H9 (cell line): ENCODE measurements at regions not wholly inside any gene's neighbourhood (a gene's known extent, or its start where the extent isn't known, plus 50 kb on each side); places are given as distances from the start of the nearest gene placed in this dataset.
"Not testable (repeated sequence)": the region's sequence is repeated elsewhere in the genome, so short reads cannot be mapped to it uniquely, and the experiment has no call there.

Source experiments
- DNase-seq: peaks from one replicate; pipeline ENCODE4 v3.0.0-alpha.2; 2017
- H2AFZ ChIP-seq: one replicate; pipeline ENCODE4 v1.6.1; 2013; ENCODE audit warnings: mild to moderate bottlenecking, low read length, control low read depth, moderate library complexity
- H2AK5ac ChIP-seq: 2 replicates; pipeline ENCODE4 v1.6.1; 2013; ENCODE audit warnings: low read length, control low read depth, mixed read lengths; ENCODE audit not compliant: insufficient read length
- H2BK120ac ChIP-seq: one replicate; pipeline ENCODE4 v1.6.1; 2013; ENCODE audit warnings: low read depth, mild to moderate bottlenecking, low read length, control low read depth, inconsistent platforms; ENCODE audit not compliant: poor library complexity, severe bottlenecking
- H2BK12ac ChIP-seq: 2 replicates; pipeline ENCODE4 v1.6.1; 2013; ENCODE audit warnings: low read length, control low read depth, mixed read lengths, low read depth; ENCODE audit not compliant: insufficient read length
- H2BK15ac ChIP-seq: 2 replicates; pipeline ENCODE4 v1.6.1; 2013; ENCODE audit warnings: low read depth, low read length, control low read depth
- H2BK20ac ChIP-seq: one replicate; pipeline ENCODE4 v1.6.1; 2013; ENCODE audit warnings: low read depth, mild to moderate bottlenecking, low read length, control low read depth, inconsistent platforms; ENCODE audit not compliant: poor library complexity, severe bottlenecking
- H2BK5ac ChIP-seq: 2 replicates; pipeline ENCODE4 v1.6.1; 2013; ENCODE audit warnings: low read length, control low read depth, mixed read lengths; ENCODE audit not compliant: insufficient read length
- H3K14ac ChIP-seq: 2 replicates; pipeline ENCODE4 v1.6.1; 2013; ENCODE audit warnings: low read length, control low read depth; ENCODE audit not compliant: insufficient read depth
- H3K18ac ChIP-seq: 2 replicates; pipeline ENCODE4 v1.6.1; 2013; ENCODE audit warnings: low read depth, mild to moderate bottlenecking, mixed read lengths, low read length, control low read depth; ENCODE audit not compliant: insufficient read length
- H3K23ac ChIP-seq: 2 replicates; pipeline ENCODE4 v1.6.1; 2013; ENCODE audit warnings: low read length, control low read depth, mixed read lengths, low read depth; ENCODE audit not compliant: insufficient read length
- H3K23me2 ChIP-seq: 2 replicates; pipeline ENCODE4 v1.6.1; 2013; ENCODE audit warnings: low read depth, mild to moderate bottlenecking, mixed read lengths, low read length, control low read depth; ENCODE audit not compliant: insufficient read length, poor library complexity, severe bottlenecking
- H3K27ac ChIP-seq: 2 replicates; pipeline ENCODE4 v1.5.1; 2013; ENCODE audit warnings: low read length, control low read depth, mixed read lengths, low read depth; ENCODE audit not compliant: insufficient read length
- H3K27me3 ChIP-seq: 2 replicates; pipeline ENCODE4 v1.6.1; 2013; ENCODE audit warnings: low read length, control low read depth, inconsistent platforms; ENCODE audit not compliant: insufficient read depth
- H3K4ac ChIP-seq: 2 replicates; pipeline ENCODE4 v1.6.1; 2013; ENCODE audit warnings: low read depth, mild to moderate bottlenecking, control low read depth, inconsistent platforms, low read length, moderate library complexity
- H3K4me1 ChIP-seq: 2 replicates; pipeline ENCODE4 v1.6.1; 2013; ENCODE audit warnings: low read length, control low read depth, inconsistent platforms; ENCODE audit not compliant: insufficient read depth
- H3K4me2 ChIP-seq: 2 replicates; pipeline ENCODE4 v1.6.1; 2013; ENCODE audit warnings: low read length, control low read depth, mixed read lengths; ENCODE audit not compliant: insufficient read length, insufficient read depth
- H3K56ac ChIP-seq: 2 replicates; pipeline ENCODE4 v1.6.1; 2013; ENCODE audit warnings: low read depth, mild to moderate bottlenecking, mixed read lengths, low read length, control low read depth; ENCODE audit not compliant: insufficient read length
- H3K79me1 ChIP-seq: 2 replicates; pipeline ENCODE4 v1.6.1; 2013; ENCODE audit warnings: low read depth, mild to moderate bottlenecking, moderate library complexity, low read length, control low read depth, inconsistent platforms; ENCODE audit not compliant: insufficient read depth, poor library complexity, severe bottlenecking
- H3K79me2 ChIP-seq: 2 replicates; pipeline ENCODE4 v1.6.1; 2013; ENCODE audit warnings: low read length, control low read depth, inconsistent platforms; ENCODE audit not compliant: insufficient read depth
- H3K9ac ChIP-seq: 2 replicates; pipeline ENCODE4 v1.6.1; 2013; ENCODE audit warnings: low read length, control low read depth, mixed read lengths; ENCODE audit not compliant: insufficient read length; ENCODE audit errors: extremely low read depth
- H3K9me3 ChIP-seq: one replicate; pipeline ENCODE4 v1.6.1; 2013; ENCODE audit warnings: low read depth, low read length, inconsistent platforms; ENCODE audit not compliant: control insufficient read depth
- H3T11ph ChIP-seq: one replicate; pipeline ENCODE4 v1.6.1; 2013; ENCODE audit warnings: mild to moderate bottlenecking, low read length, control low read depth, inconsistent platforms
- H4K20me1 ChIP-seq: one replicate; pipeline ENCODE4 v1.6.1; 2013; ENCODE audit not compliant: control insufficient read depth, insufficient read length, insufficient read depth
- H4K5ac ChIP-seq: 2 replicates; pipeline ENCODE4 v1.6.1; 2013; ENCODE audit warnings: low read depth, mild to moderate bottlenecking, mixed read lengths, low read length, control low read depth; ENCODE audit not compliant: insufficient read length
- H4K8ac ChIP-seq: replicated peaks from 2 replicates; pipeline ENCODE4 v1.6.1; 2013; ENCODE audit warnings: low read length, control low read depth, mixed read lengths, low read depth; ENCODE audit not compliant: insufficient read length
- H4K91ac ChIP-seq: 2 replicates; pipeline ENCODE4 v1.6.1; 2013; ENCODE audit warnings: low read depth, mild to moderate bottlenecking, moderate library complexity, mixed read lengths, low read length, control low read depth; ENCODE audit not compliant: insufficient read length
- H3K27ac Mint-ChIP-seq, 3 experiments: 2 replicates in 2 of 3; 3 replicates in 1 of 3; pipeline ENCODE4 v1.8.0; 2020 to 2021; ENCODE audit warnings: mixed read lengths in 3 of 3, mild to moderate bottlenecking in 1 of 3, moderate library complexity in 1 of 3
- H3K27me3 Mint-ChIP-seq: 2 replicates; pipeline ENCODE4 v1.8.0; 2021; ENCODE audit warnings: low read depth, mild to moderate bottlenecking, moderate library complexity, mixed read lengths
- H3K36me3 Mint-ChIP-seq, 3 experiments: 2 replicates in 2 of 3; 3 replicates in 1 of 3; pipeline ENCODE4 v1.8.0; 2020 to 2021; ENCODE audit warnings: low read depth in 3 of 3, mixed read lengths in 3 of 3; ENCODE audit not compliant: insufficient read depth in 1 of 3
- H3K4me1 Mint-ChIP-seq, 2 experiments: 2 replicates each; pipeline ENCODE4 v1.8.0; 2020; ENCODE audit warnings: mixed read lengths in 2 of 2
- H3K4me3 Mint-ChIP-seq, 2 experiments: 2 replicates in 1 of 2; 3 replicates in 1 of 2; pipeline ENCODE4 v1.8.0; 2020 to 2021; ENCODE audit warnings: mild to moderate bottlenecking in 2 of 2, mixed read lengths in 2 of 2, moderate library complexity in 1 of 2
- H3K9me3 Mint-ChIP-seq, 2 experiments: 2 replicates in 1 of 2; 3 replicates in 1 of 2; pipeline ENCODE4 v1.8.0; 2020; ENCODE audit warnings: mild to moderate bottlenecking in 2 of 2, mixed read lengths in 2 of 2, moderate library complexity in 1 of 2
- CTCF ChIP-seq: fragments of 200-600 bp; sonication (generic); conservative IDR thresholded peaks from 3 replicates; pipeline ENCODE4 v1.8.0; 2021; ENCODE audit warnings: antibody characterized with exemption, mild to moderate bottlenecking
- WGBS: extraction: QIAGEN DNeasy Blood & Tissue Kit; methylation state at CpG from one replicate; pipeline ENCODE4 v1.1.7; 2013; ENCODE audit warnings: missing lambda C conversion rate, low lambda C conversion rate, mixed read lengths; ENCODE audit not compliant: insufficient read length; ENCODE audit errors: extremely low coverage; 5-methylcytosine and 5-hydroxymethylcytosine counted together

DNA sequence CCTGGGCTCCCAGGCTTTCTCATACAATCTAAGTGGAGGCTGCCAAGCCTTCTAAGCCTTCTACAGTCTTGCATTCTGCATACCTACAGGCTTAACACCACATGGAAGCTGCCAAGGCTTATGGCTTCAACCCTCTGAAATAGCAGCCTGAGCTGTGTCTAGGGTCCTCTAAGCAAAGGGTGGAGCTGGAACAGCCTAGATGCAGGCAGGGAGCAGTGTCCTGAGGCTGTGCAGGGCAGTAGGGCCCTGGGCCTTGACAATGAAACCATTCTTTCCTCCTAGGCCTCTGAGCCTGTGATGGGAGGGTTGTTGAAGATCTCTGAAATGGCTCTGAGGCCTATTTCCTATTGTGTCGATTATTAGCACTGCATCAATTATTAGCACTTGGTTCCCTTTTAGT lies 150.9 kb upstream of the GRK3 start:
- no CpG with 5 or more reads among the region's 1 CpG for WGBS
- Histone ChIP-seq H3T11ph (no peak overlapping the region), H3K9ac (no peak overlapping the region)

DNA sequence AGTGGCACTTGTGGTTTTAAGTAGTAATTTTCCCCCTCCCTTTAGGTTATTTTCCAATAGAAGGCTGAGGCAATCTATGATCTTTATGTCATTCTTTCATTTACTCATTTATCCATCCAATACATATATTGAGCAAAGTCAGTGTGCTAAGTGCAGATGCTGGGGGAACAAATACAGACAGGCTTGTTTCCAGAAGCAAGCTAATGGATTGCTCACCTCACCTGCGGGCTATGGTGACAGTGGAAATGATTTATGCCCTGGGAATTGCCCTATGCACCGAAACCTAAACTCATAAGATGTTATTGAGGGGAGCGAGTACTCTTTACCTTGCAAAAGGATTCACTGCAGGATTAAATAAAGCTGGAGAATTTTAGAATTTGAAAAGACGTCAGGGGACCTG lies 148.7 kb upstream of the GRK3 start:
- Mint-ChIP-seq H3K36me3 (peaks cover 6 to 16% (median 7%) of the 10 kb centered on the region in 3 experiments), H3K27me3 (peaks cover 67% of the 10 kb centered on the region), H3K9me3 (peaks cover 15 to 20% of the 10 kb centered on the region in 2 experiments), H3K4me1 (peaks cover 27 to 40% of the 10 kb centered on the region in 2 experiments)
- not testable (repeated sequence) for H4K91ac ChIP-seq, H2BK12ac ChIP-seq, H3K56ac ChIP-seq, H3K18ac ChIP-seq, H2BK15ac ChIP-seq, H3K79me2 ChIP-seq, H3K23me2 ChIP-seq, DNase-seq, H2AFZ ChIP-seq, H3K14ac ChIP-seq, H2BK5ac ChIP-seq, H3K9ac ChIP-seq, H4K5ac ChIP-seq, H3K79me1 ChIP-seq, H3K27ac ChIP-seq, H3K27ac Mint-ChIP-seq, H2BK20ac ChIP-seq, H3T11ph ChIP-seq, H2BK120ac ChIP-seq, H4K8ac ChIP-seq, H4K20me1 ChIP-seq, H3K4me3 Mint-ChIP-seq, H3K4me1 ChIP-seq, H3K23ac ChIP-seq, H3K9me3 ChIP-seq, H3K4ac ChIP-seq, H2AK5ac ChIP-seq, H3K4me2 ChIP-seq
- no CpG with 5 or more reads among the region's 4 CpGs for WGBS
- peaks cover 14% of the 10 kb centered on the region; the same call in 1 of the 2 replicates for H3K27me3 ChIP-seq

More for the DNA sequence above, 150.9 kb upstream of the GRK3 start:
- Histone ChIP-seq H2BK20ac (no peak overlapping the region), H2BK12ac (no peak overlapping the region), H3K27ac (no peak overlapping the region), H2AFZ (no peak overlapping the region), H3K79me2 (no peaks in the 10 kb centered on the region), H3K18ac (no peak overlapping the region), H3K79me1 (no peaks in the 10 kb centered on the region), H3K27me3 (no peaks in the 10 kb centered on the region), H3K23me2 (no peaks in the 10 kb centered on the region), H2BK15ac (no peak overlapping the region), H3K14ac (no peak overlapping the region), H4K91ac (no peak overlapping the region), H3K23ac (no peak overlapping the region), H3K56ac (no peak overlapping the region), H3K4me1 (no peaks in the 10 kb centered on the region), H3K4me2 (no peak overlapping the region), H2AK5ac (no peak overlapping the region), H3K4ac (no peak overlapping the region), H3K9me3 (no peaks in the 10 kb centered on the region), H4K5ac (no peak overlapping the region), H2BK5ac (no peak overlapping the region), H2BK120ac (no peak overlapping the region), H4K8ac (no peak overlapping the region), H4K20me1 (no peaks in the 10 kb centered on the region)
- TF ChIP-seq CTCF = no peak
- Mint-ChIP-seq H3K9me3 (peaks cover 15 to 20% of the 10 kb centered on the region in 2 experiments), H3K27ac (no peak overlapping the region), H3K4me1 (peaks cover 16 to 26% of the 10 kb centered on the region in 2 experiments), H3K27me3 (peaks cover 49% of the 10 kb centered on the region), H3K36me3 (peaks cover 6 to 16% (median 7%) of the 10 kb centered on the region in 3 experiments), H3K4me3 (no peak overlapping the region)
- DNase-seq = no peak
